Progenitor cell of endocrine pancreas (in vitro differentiated cells): ENCODE measurements at regions not wholly inside any gene's neighbourhood (a gene's known extent, or its start where the extent isn't known, plus 50 kb on each side); places are given as distances from the start of the nearest gene placed in this dataset.
A peak's percentile ranks its signal among the peaks of the same experiment; 100 is the strongest.

Experiments used
- DNase-seq: peaks from one replicate; pipeline ENCODE4 v3.0.0; 2021; ENCODE audit warnings: low spot score; ENCODE audit not compliant: unreplicated experiment
- H3K27ac Mint-ChIP-seq: 2 replicates; pipeline ENCODE4 v1.8.0; 2021; ENCODE audit warnings: mild to moderate bottlenecking, moderate library complexity, mixed read lengths
- H3K27me3 Mint-ChIP-seq: 2 replicates; pipeline ENCODE4 v1.8.0; 2021; ENCODE audit warnings: mixed read lengths
- H3K36me3 Mint-ChIP-seq: 2 replicates; pipeline ENCODE4 v1.8.0; 2022; ENCODE audit warnings: mixed read lengths; ENCODE audit not compliant: insufficient read depth
- H3K4me1 Mint-ChIP-seq: 2 replicates; pipeline ENCODE4 v1.8.0; 2021; ENCODE audit warnings: low read depth, mixed read lengths
- H3K4me3 Mint-ChIP-seq: 2 replicates; pipeline ENCODE4 v1.8.0; 2021; ENCODE audit warnings: low read depth, mild to moderate bottlenecking, moderate library complexity, mixed read lengths
- H3K9me3 Mint-ChIP-seq: 2 replicates; pipeline ENCODE4 v1.8.0; 2021; ENCODE audit warnings: low read depth, mixed read lengths
- TF ChIP-seq, protein P1 (sequence below): fragments of 200-600 bp; sonication (generic); IDR thresholded peaks from one replicate; pipeline ENCODE4 v1.5.0; 2021; ENCODE audit warnings: antibody characterized with exemption, mild to moderate bottlenecking; ENCODE audit not compliant: unreplicated experiment

DNA sequence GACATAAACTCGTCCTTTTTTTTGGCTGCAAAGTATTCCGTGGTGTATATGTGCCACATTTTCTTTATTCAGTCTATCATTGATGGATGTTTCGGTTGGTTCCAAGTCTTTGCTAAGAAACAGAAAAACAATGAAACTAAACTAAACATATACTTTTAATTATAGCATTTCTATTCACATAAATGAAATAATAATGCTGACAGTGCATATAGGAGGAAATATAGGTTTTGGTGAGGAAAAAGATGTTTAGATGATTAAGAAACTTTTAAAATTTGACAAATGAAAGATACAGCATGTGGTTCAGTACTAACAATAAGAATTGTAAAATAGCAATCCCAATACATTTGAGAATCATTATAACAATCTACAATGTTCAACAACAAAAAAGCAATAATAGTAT is 1094.5 kb upstream of the CDH6 start:
- no peak for DNase-seq
- no peak overlapping the region for H3K27ac Mint-ChIP-seq
- TF ChIP-seq, protein P1, sequence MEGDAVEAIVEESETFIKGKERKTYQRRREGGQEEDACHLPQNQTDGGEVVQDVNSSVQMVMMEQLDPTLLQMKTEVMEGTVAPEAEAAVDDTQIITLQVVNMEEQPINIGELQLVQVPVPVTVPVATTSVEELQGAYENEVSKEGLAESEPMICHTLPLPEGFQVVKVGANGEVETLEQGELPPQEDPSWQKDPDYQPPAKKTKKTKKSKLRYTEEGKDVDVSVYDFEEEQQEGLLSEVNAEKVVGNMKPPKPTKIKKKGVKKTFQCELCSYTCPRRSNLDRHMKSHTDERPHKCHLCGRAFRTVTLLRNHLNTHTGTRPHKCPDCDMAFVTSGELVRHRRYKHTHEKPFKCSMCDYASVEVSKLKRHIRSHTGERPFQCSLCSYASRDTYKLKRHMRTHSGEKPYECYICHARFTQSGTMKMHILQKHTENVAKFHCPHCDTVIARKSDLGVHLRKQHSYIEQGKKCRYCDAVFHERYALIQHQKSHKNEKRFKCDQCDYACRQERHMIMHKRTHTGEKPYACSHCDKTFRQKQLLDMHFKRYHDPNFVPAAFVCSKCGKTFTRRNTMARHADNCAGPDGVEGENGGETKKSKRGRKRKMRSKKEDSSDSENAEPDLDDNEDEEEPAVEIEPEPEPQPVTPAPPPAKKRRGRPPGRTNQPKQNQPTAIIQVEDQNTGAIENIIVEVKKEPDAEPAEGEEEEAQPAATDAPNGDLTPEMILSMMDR: no peak

DNA sequence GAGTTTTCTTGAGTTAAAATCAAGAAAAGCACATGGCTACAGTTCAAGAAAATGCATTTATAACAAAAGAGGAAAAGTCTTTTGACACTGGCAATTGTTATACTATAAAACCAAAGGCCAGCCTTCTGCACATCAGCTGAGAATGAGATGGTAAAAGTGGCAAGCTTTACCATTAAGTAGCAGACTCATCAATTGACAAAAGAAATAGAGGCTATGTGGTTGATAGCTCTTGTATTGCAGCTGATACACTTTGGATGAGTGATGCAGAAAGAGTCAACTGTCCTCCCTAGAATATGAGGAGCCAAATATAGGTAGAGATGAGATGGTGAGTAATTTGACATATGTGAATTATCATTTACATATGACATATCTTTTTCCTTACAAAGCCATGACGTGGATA is 1100.9 kb upstream of the CDH6 start:
- Mint-ChIP-seq H3K4me1 (no peaks in the 10 kb centered on the region), H3K27ac (no peak overlapping the region), H3K27me3 (no peaks in the 10 kb centered on the region), H3K36me3 (no peaks in the 10 kb centered on the region), H3K4me3 (no peak overlapping the region), H3K9me3 (no peaks in the 10 kb centered on the region)
- TF ChIP-seq, protein P1: no peak
- no peak for DNase-seq

More for the DNA sequence above, 1094.5 kb upstream of the CDH6 start:
- Mint-ChIP-seq H3K9me3 (no peaks in the 10 kb centered on the region), H3K4me3 (no peak overlapping the region), H3K4me1 (no peaks in the 10 kb centered on the region), H3K36me3 (no peaks in the 10 kb centered on the region), H3K27me3 (no peaks in the 10 kb centered on the region)

DNA sequence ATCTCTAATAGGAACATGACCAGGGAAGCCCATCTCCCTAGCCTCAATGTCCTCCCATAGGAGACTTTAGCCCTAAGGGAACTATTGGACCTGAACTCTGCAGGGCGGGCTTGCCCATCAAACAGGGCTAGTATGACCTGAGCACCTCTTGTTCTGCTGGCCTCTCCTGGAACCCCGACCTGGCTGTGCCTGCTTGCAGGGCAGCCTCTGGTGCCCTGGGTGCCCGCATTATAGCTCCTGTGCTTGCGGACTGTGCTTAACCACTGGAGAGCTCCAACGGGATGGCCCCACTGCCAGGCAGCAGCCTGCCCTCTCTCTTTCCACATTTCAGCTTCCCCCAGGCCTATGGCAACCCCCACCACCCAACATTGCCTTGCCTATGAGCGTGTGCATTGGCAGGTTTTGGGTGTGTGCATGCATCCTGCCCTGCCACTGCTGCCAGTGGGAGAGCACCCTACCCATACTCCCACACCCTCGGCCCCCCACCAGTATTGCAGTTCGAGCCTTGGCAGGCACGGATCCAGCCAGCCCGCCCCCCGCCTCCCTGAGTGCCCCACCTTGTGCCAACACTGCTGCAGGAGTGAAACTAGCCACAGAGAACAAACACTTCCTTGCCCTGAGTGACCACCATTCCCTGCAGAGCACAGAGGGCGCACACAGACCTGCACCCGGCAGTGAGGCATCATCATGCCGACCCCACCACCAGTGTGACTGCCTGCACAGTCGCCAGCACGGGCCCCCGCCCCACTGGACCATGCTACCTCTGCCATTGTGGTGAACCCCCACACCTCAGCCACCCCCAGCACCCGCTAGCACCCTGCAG is 1123.8 kb upstream of the CDH6 start:
- peak; percentile 8 for DNase-seq
- H3K27me3 Mint-ChIP-seq: no peaks in the 10 kb centered on the region
- peaks cover 3% of the 10 kb centered on the region for H3K9me3 Mint-ChIP-seq
- no peaks in the 10 kb centered on the region for H3K4me1 Mint-ChIP-seq
- no peaks in the 10 kb centered on the region for H3K36me3 Mint-ChIP-seq
- TF ChIP-seq, protein P1: no peak
- no peak overlapping the region for H3K4me3 Mint-ChIP-seq
- no peak overlapping the region for H3K27ac Mint-ChIP-seq

DNA sequence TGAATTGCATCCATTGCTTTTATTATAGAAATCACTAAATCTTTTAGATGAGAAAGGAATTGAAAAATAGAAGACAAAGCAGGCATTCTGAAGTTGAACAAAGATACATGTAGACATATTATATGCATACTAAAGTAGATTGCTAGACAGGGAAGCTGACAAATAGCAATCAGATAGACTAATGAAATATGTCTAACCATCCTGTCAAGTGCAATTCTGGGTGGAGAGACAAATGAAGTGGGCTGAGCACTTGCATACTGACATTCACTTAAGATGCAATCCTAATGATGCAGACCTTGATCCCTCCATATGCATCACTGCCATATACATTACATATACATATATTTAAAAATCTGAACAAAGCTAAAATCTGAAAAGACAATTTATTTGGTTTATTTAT is 1130.0 kb upstream of the CDH6 start:
- Mint-ChIP-seq H3K4me1 (no peaks in the 10 kb centered on the region), H3K27ac (no peak overlapping the region), H3K4me3 (no peak overlapping the region), H3K27me3 (no peaks in the 10 kb centered on the region), H3K9me3 (no peaks in the 10 kb centered on the region), H3K36me3 (no peaks in the 10 kb centered on the region)
- TF ChIP-seq, protein P1: no peak
- no peak for DNase-seq

DNA sequence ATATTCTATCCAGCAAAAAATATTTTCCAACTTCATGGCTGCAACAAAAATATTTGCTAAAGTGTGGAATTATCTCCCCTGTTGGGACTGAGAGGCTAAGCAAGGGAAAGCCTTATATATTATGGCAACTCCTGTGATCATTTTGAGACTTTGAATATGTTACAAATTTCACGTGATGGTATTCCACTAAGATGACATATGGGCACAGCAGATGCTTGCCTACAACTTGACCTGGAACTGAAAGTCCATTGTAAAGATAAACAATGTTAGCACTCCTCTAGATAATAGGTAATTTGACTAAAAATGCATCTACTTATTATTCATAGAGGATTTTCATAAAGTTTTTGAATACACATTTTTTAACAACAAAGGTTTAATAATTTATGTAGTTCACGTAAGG is 1141.5 kb upstream of the CDH6 start:
- DNase-seq: no peak
- H3K4me3 Mint-ChIP-seq: no peak overlapping the region
- TF ChIP-seq, protein P1: no peak
- no peaks in the 10 kb centered on the region for H3K36me3 Mint-ChIP-seq
- no peaks in the 10 kb centered on the region for H3K4me1 Mint-ChIP-seq
- H3K27me3 Mint-ChIP-seq: no peaks in the 10 kb centered on the region
- no peak overlapping the region for H3K27ac Mint-ChIP-seq
- peaks cover 9% of the 10 kb centered on the region for H3K9me3 Mint-ChIP-seq
